ENCODE measurements at regions not wholly inside any gene's neighbourhood (a gene's known extent, or its start where the extent isn't known, plus 50 kb on each side); places are given as distances from the start of the nearest gene placed in this dataset.

DNA sequence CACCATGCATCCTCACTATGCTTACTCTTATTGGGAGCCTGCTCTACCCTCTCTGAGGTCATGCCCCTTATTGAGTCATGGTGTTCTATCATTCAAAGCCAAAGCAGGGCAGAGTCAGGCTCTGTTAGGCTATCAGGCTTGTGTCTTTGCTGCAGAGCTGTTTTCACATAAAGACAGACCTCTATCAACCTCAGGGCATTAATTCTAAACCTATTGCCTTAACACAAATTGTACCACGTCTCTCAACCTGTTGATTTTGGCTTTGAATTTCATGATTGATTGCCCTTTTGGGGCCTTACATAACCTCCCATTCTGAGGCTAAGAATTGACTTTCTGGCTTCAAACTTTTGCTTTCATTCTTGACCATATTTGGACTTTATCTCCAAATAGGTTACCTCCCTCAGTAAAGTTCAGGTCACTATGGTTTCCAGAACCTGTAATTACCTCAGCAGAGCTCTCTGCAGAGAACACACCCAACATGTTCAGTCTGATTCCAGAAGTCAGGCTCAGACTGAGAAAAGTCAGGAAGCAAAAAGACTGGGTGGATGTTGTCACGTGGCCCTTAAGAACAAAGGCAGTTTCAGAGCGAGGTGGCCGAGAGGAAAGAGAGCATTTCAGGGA lies 221.4 kb upstream of the NANOGP8 start:
- DNase-seq (ENCODE audit: low read depth in 6 of 9, low spot score in 9 of 9): no peak
- H3K27ac ChIP-seq (ENCODE audit: low read depth in 1 of 2, low read length in 1 of 2): no peak overlapping the region
- H3K4me3 ChIP-seq (ENCODE audit: low read length in 2 of 2): no peak overlapping the region

DNA sequence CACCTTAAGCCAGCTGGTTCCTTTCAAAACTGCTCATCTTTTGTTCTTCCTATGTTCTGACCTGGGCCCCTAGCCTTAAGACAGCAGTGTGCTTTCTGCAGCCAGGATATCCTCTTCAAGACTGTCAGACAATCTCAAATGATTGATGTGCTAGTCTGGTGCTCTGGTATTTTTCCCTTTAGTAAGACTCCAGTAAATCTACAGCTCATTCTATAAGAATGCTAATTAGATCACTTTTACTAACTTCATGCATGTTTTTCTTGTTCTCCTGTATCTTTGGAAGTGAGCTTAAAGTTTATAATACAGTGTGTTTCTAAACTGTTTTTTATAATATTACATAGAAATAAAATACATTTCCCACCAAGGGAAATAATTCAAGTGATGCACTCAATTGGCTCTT lies 220.9 kb upstream of the NANOGP8 start:
- H3K27ac ChIP-seq (ENCODE audit: low read depth in 1 of 2, low read length in 1 of 2): no peak overlapping the region
- no peaks in the 10 kb centered on the region for H3K36me3 ChIP-seq (ENCODE audit: control insufficient read depth in 2 of 2, insufficient read depth in 2 of 2, low read length in 1 of 2)

More for the DNA sequence above, 221.4 kb upstream of the NANOGP8 start:
- Histone ChIP-seq H3K4me1 (ENCODE audit: control insufficient read depth in 2 of 2, insufficient read depth in 2 of 2, low read length in 2 of 2) (no peaks in the 10 kb centered on the region), H3K9me3 (ENCODE audit: control insufficient read depth in 2 of 2, insufficient read depth in 1 of 2, low read length in 1 of 2) (no peaks in the 10 kb centered on the region), H3K36me3 (ENCODE audit: control insufficient read depth in 2 of 2, insufficient read depth in 2 of 2, low read length in 1 of 2) (no peaks in the 10 kb centered on the region), H3K27me3 (ENCODE audit: control insufficient read depth in 2 of 2, insufficient read depth in 1 of 2, low read length in 1 of 2) (no peaks in the 10 kb centered on the region)
- WGBS: 85% methylated on average over 4 of the region's 4 CpGs

GRCh38 chr15:35305031-35305550 lies 220.0 kb upstream of the NANOGP8 start:
- H3K27ac ChIP-seq (ENCODE audit: low read depth in 1 of 2, low read length in 1 of 2): no peak overlapping the region
- DNase-seq (ENCODE audit: low read depth in 6 of 9, low spot score in 9 of 9): no peak
- H3K4me1 ChIP-seq (ENCODE audit: control insufficient read depth in 2 of 2, insufficient read depth in 2 of 2, low read length in 2 of 2): no peaks in the 10 kb centered on the region
- H3K27me3 ChIP-seq (ENCODE audit: control insufficient read depth in 2 of 2, insufficient read depth in 1 of 2, low read length in 1 of 2): no peaks in the 10 kb centered on the region
- 74% methylated on average over 2 of the region's 2 CpGs for WGBS
- no peaks in the 10 kb centered on the region for H3K9me3 ChIP-seq (ENCODE audit: control insufficient read depth in 2 of 2, insufficient read depth in 1 of 2, low read length in 1 of 2)
- no peak overlapping the region for H3K4me3 ChIP-seq (ENCODE audit: low read length in 2 of 2)
- H3K36me3 ChIP-seq (ENCODE audit: control insufficient read depth in 2 of 2, insufficient read depth in 2 of 2, low read length in 1 of 2): no peaks in the 10 kb centered on the region

More for the DNA sequence above, 220.9 kb upstream of the NANOGP8 start:
- Histone ChIP-seq H3K9me3 (ENCODE audit: control insufficient read depth in 2 of 2, insufficient read depth in 1 of 2, low read length in 1 of 2) (no peaks in the 10 kb centered on the region), H3K4me1 (ENCODE audit: control insufficient read depth in 2 of 2, insufficient read depth in 2 of 2, low read length in 2 of 2) (no peaks in the 10 kb centered on the region), H3K4me3 (ENCODE audit: low read length in 2 of 2) (no peak overlapping the region), H3K27me3 (ENCODE audit: control insufficient read depth in 2 of 2, insufficient read depth in 1 of 2, low read length in 1 of 2) (no peaks in the 10 kb centered on the region)
- DNase-seq (ENCODE audit: low read depth in 6 of 9, low spot score in 9 of 9): no peak

- Histone ChIP-seq H3K9me3 (ENCODE audit: control insufficient read depth in 2 of 2, insufficient read depth in 1 of 2, low read length in 1 of 2) (no peaks in the 10 kb centered on the region), H3K4me3 (ENCODE audit: low read length in 2 of 2) (no peak overlapping the region), H3K36me3 (ENCODE audit: control insufficient read depth in 2 of 2, insufficient read depth in 2 of 2, low read length in 1 of 2) (no peaks in the 10 kb centered on the region), H3K4me1 (ENCODE audit: control insufficient read depth in 2 of 2, insufficient read depth in 2 of 2, low read length in 2 of 2) (no peaks in the 10 kb centered on the region), H3K27ac (ENCODE audit: low read depth in 1 of 2, low read length in 1 of 2) (no peak overlapping the region), H3K27me3 (ENCODE audit: control insufficient read depth in 2 of 2, insufficient read depth in 1 of 2, low read length in 1 of 2) (no peaks in the 10 kb centered on the region)
- no peak for DNase-seq (ENCODE audit: low read depth in 6 of 9, low spot score in 9 of 9)
- WGBS: 96% methylated on average over 2 of the region's 2 CpGs
Observed at GRCh38 chr15:35304389-35304788, 219.3 kb upstream of the NANOGP8 start.

DNA sequence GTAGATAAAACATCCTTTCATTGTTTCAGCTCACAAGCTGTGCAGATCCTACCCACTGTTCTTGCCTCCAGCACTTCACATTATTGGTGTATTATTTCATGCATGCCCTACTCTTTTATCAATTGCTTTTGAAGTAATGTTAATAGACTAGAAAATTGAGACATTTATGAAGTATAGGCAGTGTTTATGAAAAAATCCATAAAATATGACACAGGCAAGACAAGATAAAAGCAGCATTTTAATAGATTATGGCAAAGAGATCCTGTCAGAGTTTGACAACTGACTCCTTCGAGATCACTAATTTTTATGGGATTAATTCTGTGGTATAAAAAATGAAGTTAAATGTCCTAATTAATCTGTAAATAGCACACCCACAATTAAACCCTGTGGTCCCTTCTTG lies 217.2 kb upstream of the NANOGP8 start:
- no peak for DNase-seq (ENCODE audit: low read depth in 6 of 9, low spot score in 9 of 9)
- Histone ChIP-seq H3K36me3 (ENCODE audit: control insufficient read depth in 2 of 2, insufficient read depth in 2 of 2, low read length in 1 of 2) (no peaks in the 10 kb centered on the region), H3K27ac (ENCODE audit: low read depth in 1 of 2, low read length in 1 of 2) (no peak overlapping the region), H3K9me3 (ENCODE audit: control insufficient read depth in 2 of 2, insufficient read depth in 1 of 2, low read length in 1 of 2) (no peaks in the 10 kb centered on the region), H3K27me3 (ENCODE audit: control insufficient read depth in 2 of 2, insufficient read depth in 1 of 2, low read length in 1 of 2) (no peaks in the 10 kb centered on the region), H3K4me1 (ENCODE audit: control insufficient read depth in 2 of 2, insufficient read depth in 2 of 2, low read length in 2 of 2) (no peaks in the 10 kb centered on the region), H3K4me3 (ENCODE audit: low read length in 2 of 2) (no peak overlapping the region)
- 100% methylated on average over 1 of the region's 1 CpG for WGBS

- no peak overlapping the region for H3K27ac ChIP-seq (ENCODE audit: low read depth in 1 of 2, low read length in 1 of 2)
- H3K9me3 ChIP-seq (ENCODE audit: control insufficient read depth in 2 of 2, insufficient read depth in 1 of 2, low read length in 1 of 2): no peaks in the 10 kb centered on the region
- H3K4me3 ChIP-seq (ENCODE audit: low read length in 2 of 2): no peak overlapping the region
- H3K27me3 ChIP-seq (ENCODE audit: control insufficient read depth in 2 of 2, insufficient read depth in 1 of 2, low read length in 1 of 2): no peaks in the 10 kb centered on the region
- WGBS: 92% methylated on average over 2 of the region's 2 CpGs
- no peak for DNase-seq (ENCODE audit: low read depth in 6 of 9, low spot score in 9 of 9)
- H3K36me3 ChIP-seq (ENCODE audit: control insufficient read depth in 2 of 2, insufficient read depth in 2 of 2, low read length in 1 of 2): no peaks in the 10 kb centered on the region
- no peaks in the 10 kb centered on the region for H3K4me1 ChIP-seq (ENCODE audit: control insufficient read depth in 2 of 2, insufficient read depth in 2 of 2, low read length in 2 of 2)
Observed at GRCh38 chr15:35301088-35301487, 216.0 kb upstream of the NANOGP8 start.

DNA sequence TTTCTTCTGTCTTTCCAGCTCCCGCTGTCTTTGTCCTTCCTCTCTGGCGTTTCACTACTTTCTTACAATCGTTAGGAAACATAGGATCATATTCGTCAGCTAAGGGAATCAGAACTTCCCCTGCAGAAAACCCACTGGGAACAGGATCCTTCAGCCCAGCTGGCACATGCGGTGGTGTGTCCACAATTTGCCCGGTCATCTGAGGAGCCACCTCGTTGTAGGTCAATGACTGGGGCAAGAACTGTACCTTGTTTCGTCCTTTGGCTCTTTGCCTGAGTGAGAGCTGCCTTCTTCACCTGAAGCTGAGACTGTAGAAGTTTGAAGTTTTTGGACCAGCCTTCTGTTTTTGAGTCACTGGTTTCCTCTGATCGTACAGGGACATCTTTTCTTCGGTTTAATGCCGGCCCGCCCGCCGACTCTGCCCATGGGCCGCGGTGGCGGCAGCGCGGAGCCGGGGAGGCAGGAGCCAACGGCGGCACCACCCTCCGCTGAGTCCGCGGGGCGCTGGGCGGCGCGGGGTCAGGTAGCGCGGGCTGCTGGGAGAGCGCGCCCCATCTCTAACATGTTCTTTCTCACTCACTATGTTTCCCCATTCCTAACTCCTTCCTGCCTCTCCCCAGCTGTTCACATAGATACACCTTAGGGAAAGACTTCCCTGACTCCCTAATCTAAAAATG lies 214.1 kb upstream of the NANOGP8 start:
- DNase-seq (ENCODE audit: low read depth in 6 of 9, low spot score in 9 of 9): no peak

DNA sequence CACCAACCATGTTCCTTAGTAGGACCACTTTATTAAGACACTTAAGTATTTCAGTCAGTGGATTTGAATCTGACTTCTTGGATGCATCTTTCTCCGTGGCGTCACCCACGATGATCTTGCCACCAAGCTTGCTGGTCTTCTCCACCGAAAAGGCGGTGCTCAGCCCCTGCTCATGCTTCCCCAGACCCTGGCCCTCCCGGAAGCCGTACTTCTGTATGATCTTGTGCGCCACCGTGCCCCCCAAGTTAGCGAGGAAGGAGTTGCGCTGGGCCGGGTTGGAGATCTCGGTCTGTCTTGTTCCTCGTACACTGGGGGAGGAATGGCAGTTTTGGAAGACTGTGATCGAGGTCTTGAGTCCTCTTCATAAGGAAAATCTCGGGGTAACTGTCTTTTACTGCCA lies 213.4 kb upstream of the NANOGP8 start:
- H3K4me1 ChIP-seq (ENCODE audit: control insufficient read depth in 2 of 2, insufficient read depth in 2 of 2, low read length in 2 of 2): no peaks in the 10 kb centered on the region
- no peak for DNase-seq (ENCODE audit: low read depth in 6 of 9, low spot score in 9 of 9)
- H3K4me3 ChIP-seq (ENCODE audit: low read length in 2 of 2): no peak overlapping the region
- 97% methylated on average over 16 of the region's 16 CpGs for WGBS
- H3K27me3 ChIP-seq (ENCODE audit: control insufficient read depth in 2 of 2, insufficient read depth in 1 of 2, low read length in 1 of 2): no peaks in the 10 kb centered on the region
- H3K27ac ChIP-seq (ENCODE audit: low read depth in 1 of 2, low read length in 1 of 2): no peak overlapping the region
- no peaks in the 10 kb centered on the region for H3K9me3 ChIP-seq (ENCODE audit: control insufficient read depth in 2 of 2, insufficient read depth in 1 of 2, low read length in 1 of 2)
- no peaks in the 10 kb centered on the region for H3K36me3 ChIP-seq (ENCODE audit: control insufficient read depth in 2 of 2, insufficient read depth in 2 of 2, low read length in 1 of 2)

More for the DNA sequence above, 214.1 kb upstream of the NANOGP8 start:
- Histone ChIP-seq H3K27me3 (ENCODE audit: control insufficient read depth in 2 of 2, insufficient read depth in 1 of 2, low read length in 1 of 2) (no peaks in the 10 kb centered on the region), H3K4me3 (ENCODE audit: low read length in 2 of 2) (no peak overlapping the region), H3K4me1 (ENCODE audit: control insufficient read depth in 2 of 2, insufficient read depth in 2 of 2, low read length in 2 of 2) (no peaks in the 10 kb centered on the region), H3K9me3 (ENCODE audit: control insufficient read depth in 2 of 2, insufficient read depth in 1 of 2, low read length in 1 of 2) (no peaks in the 10 kb centered on the region), H3K36me3 (ENCODE audit: control insufficient read depth in 2 of 2, insufficient read depth in 2 of 2, low read length in 1 of 2) (no peaks in the 10 kb centered on the region), H3K27ac (ENCODE audit: low read depth in 1 of 2, low read length in 1 of 2) (no peak overlapping the region)
- 98% methylated on average over 33 of the region's 33 CpGs for WGBS

GRCh38 chr15:35293353-35294130 lies 208.4 kb upstream of the NANOGP8 start:
- no peaks in the 10 kb centered on the region for H3K9me3 ChIP-seq (ENCODE audit: control insufficient read depth in 2 of 2, insufficient read depth in 1 of 2, low read length in 1 of 2)
- H3K27me3 ChIP-seq (ENCODE audit: control insufficient read depth in 2 of 2, insufficient read depth in 1 of 2, low read length in 1 of 2): no peaks in the 10 kb centered on the region
- no peak overlapping the region for H3K27ac ChIP-seq (ENCODE audit: low read depth in 1 of 2, low read length in 1 of 2)
- no peaks in the 10 kb centered on the region for H3K4me1 ChIP-seq (ENCODE audit: control insufficient read depth in 2 of 2, insufficient read depth in 2 of 2, low read length in 2 of 2)
- WGBS: 79% methylated on average over 4 of the region's 4 CpGs
- H3K36me3 ChIP-seq (ENCODE audit: control insufficient read depth in 2 of 2, insufficient read depth in 2 of 2, low read length in 1 of 2): no peaks in the 10 kb centered on the region
- DNase-seq (ENCODE audit: low read depth in 6 of 9, low spot score in 9 of 9): no peak
- H3K4me3 ChIP-seq (ENCODE audit: low read length in 2 of 2): no peak overlapping the region

All from thymus (tissue), 11 donors.